ENCODE measurements at regions not wholly inside any gene's neighbourhood (a gene's known extent, or its start where the extent isn't known, plus 50 kb on each side); places are given as distances from the start of the nearest gene placed in this dataset.

DNA sequence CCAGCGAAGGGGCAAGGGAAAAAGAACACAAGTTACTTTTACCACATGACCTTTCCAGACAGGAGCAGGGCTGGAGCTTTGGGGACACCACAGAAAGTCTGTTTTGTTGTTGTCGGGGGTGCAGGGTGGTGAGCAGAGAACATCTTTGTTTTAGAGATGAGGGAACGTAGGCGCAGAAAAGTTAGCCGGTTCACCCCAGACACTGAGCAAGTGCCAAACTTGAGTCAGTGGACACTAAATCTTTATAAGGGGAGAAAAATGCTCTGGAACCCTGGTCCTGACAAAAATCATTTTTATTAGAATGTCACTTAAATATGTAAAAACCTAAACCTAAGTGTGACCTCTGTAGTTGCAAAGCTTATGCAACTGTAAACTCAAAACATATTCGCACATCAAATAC lies 126.4 kb upstream of the GAS1 start:
- H3K23ac ChIP-seq (ENCODE audit: low read length), result no peak overlapping the region
- no peaks in the 10 kb centered on the region for H3K36me3 ChIP-seq (ENCODE audit: control insufficient read depth in 1 of 2, insufficient read depth in 2 of 2, low read length in 2 of 2)
- no peak overlapping the region for H2AK5ac ChIP-seq (ENCODE audit: low read length)
- H4K91ac ChIP-seq (ENCODE audit: low read depth, low read length), result no peak overlapping the region
- no peaks in the 10 kb centered on the region for H3K27me3 ChIP-seq (ENCODE audit: insufficient read depth, low read length)
- H4K12ac ChIP-seq (ENCODE audit: low read depth, low read length), result no peak overlapping the region
- WGBS (ENCODE audit: extremely low coverage, insufficient coverage, insufficient read length), result no CpG with 5 or more reads among the region's 6 CpGs
- no peak overlapping the region for H3K4me2 ChIP-seq (ENCODE audit: low read length)
- no peak for DNase-seq
- no peak overlapping the region for H3K9ac ChIP-seq (ENCODE audit: low read length)
- no peaks in the 10 kb centered on the region for H3K79me2 ChIP-seq (ENCODE audit: control insufficient read depth, insufficient read depth, low read length, poor library complexity)
- no peak overlapping the region for H3K4ac ChIP-seq (ENCODE audit: low read depth, low read length)
- no peak overlapping the region for H3K4me3 ChIP-seq (ENCODE audit: low read depth, low read length)
- H3K14ac ChIP-seq (ENCODE audit: low read length), result no peak overlapping the region
- no peak overlapping the region for H3K27ac ChIP-seq (ENCODE audit: low read depth, low read length)
- H2BK5ac ChIP-seq (ENCODE audit: low read depth, low read length, poor library complexity), result no peak overlapping the region
- no peak overlapping the region for H2BK120ac ChIP-seq (ENCODE audit: insufficient read depth, low read length, poor library complexity)
- no peak overlapping the region for H3K18ac ChIP-seq (ENCODE audit: low read length)
- peaks cover 7% of the 10 kb centered on the region for H3K79me1 ChIP-seq (ENCODE audit: low read length)
- peaks cover 2% of the 10 kb centered on the region for H3K9me3 ChIP-seq (ENCODE audit: insufficient read depth, low read depth, low read length)
- H2BK12ac ChIP-seq (ENCODE audit: low read length), result peak overlapping the region; percentile 17
- H4K8ac ChIP-seq (ENCODE audit: low read depth, low read length), result no peak overlapping the region
- peaks cover 2 to 7% of the 10 kb centered on the region in 2 experiments for H3K4me1 ChIP-seq (ENCODE audit: control insufficient read depth in 1 of 2, insufficient read depth in 2 of 2, low read length in 2 of 2)
- no peak overlapping the region for H2AFZ ChIP-seq (ENCODE audit: insufficient read depth, low read length, poor library complexity)

- H2AFZ ChIP-seq (ENCODE audit: insufficient read depth, low read length, poor library complexity), result no peak overlapping the region
- peaks cover 12% of the 10 kb centered on the region for H3K79me1 ChIP-seq (ENCODE audit: low read length)
- WGBS (ENCODE audit: extremely low coverage, insufficient coverage, insufficient read length), result no CpG with 5 or more reads among the region's 3 CpGs
These were observed 128.2 kb upstream of the GAS1 start for GRCh38 chr9:87075537-87075936.

GRCh38 chr9:87076825-87077224 lies 129.5 kb upstream of the GAS1 start:
- H3K79me2 ChIP-seq (ENCODE audit: control insufficient read depth, insufficient read depth, low read length, poor library complexity), result no peaks in the 10 kb centered on the region
- no peaks in the 10 kb centered on the region for H3K27me3 ChIP-seq (ENCODE audit: insufficient read depth, low read length)
- no peak overlapping the region for H3K23ac ChIP-seq (ENCODE audit: low read length)
- no CpG with 5 or more reads among the region's 2 CpGs for WGBS (ENCODE audit: extremely low coverage, insufficient coverage, insufficient read length)
- no peak overlapping the region for H2BK5ac ChIP-seq (ENCODE audit: low read depth, low read length, poor library complexity)
- peaks cover 2 to 11% of the 10 kb centered on the region in 2 experiments for H3K4me1 ChIP-seq (ENCODE audit: control insufficient read depth in 1 of 2, insufficient read depth in 2 of 2, low read length in 2 of 2)
- H2BK12ac ChIP-seq (ENCODE audit: low read length), result no peak overlapping the region
- no peak overlapping the region for H4K91ac ChIP-seq (ENCODE audit: low read depth, low read length)
- no peak overlapping the region for H2AFZ ChIP-seq (ENCODE audit: insufficient read depth, low read length, poor library complexity)
- peaks cover 16% of the 10 kb centered on the region for H3K79me1 ChIP-seq (ENCODE audit: low read length)
- no peak overlapping the region for H3K4me3 ChIP-seq (ENCODE audit: low read depth, low read length)
- H3K14ac ChIP-seq (ENCODE audit: low read length), result no peak overlapping the region
- no peaks in the 10 kb centered on the region for H3K36me3 ChIP-seq (ENCODE audit: control insufficient read depth in 1 of 2, insufficient read depth in 2 of 2, low read length in 2 of 2)
- H3K9me3 ChIP-seq (ENCODE audit: insufficient read depth, low read depth, low read length), result peaks cover 4% of the 10 kb centered on the region
- H3K4me2 ChIP-seq (ENCODE audit: low read length), result no peak overlapping the region
- no peak overlapping the region for H3K9ac ChIP-seq (ENCODE audit: low read length)
- peak in 1 of 2 donors; percentile 4 for DNase-seq
- H3K27ac ChIP-seq (ENCODE audit: low read depth, low read length), result no peak overlapping the region
- no peak overlapping the region for H3K4ac ChIP-seq (ENCODE audit: low read depth, low read length)
- no peak overlapping the region for H2BK120ac ChIP-seq (ENCODE audit: insufficient read depth, low read length, poor library complexity)
- no peak overlapping the region for H4K12ac ChIP-seq (ENCODE audit: low read depth, low read length)
- no peak overlapping the region for H3K18ac ChIP-seq (ENCODE audit: low read length)
- H2AK5ac ChIP-seq (ENCODE audit: low read length), result no peak overlapping the region
- H4K8ac ChIP-seq (ENCODE audit: low read depth, low read length), result no peak overlapping the region

More at GRCh38 chr9:87075537-87075936, 128.2 kb upstream of the GAS1 start:
- Histone ChIP-seq H2AK5ac (ENCODE audit: low read length) (no peak overlapping the region), H3K4ac (ENCODE audit: low read depth, low read length) (no peak overlapping the region), H3K4me3 (ENCODE audit: low read depth, low read length) (no peak overlapping the region), H4K91ac (ENCODE audit: low read depth, low read length) (no peak overlapping the region), H3K9ac (ENCODE audit: low read length) (no peak overlapping the region), H3K18ac (ENCODE audit: low read length) (no peak overlapping the region), H3K27ac (ENCODE audit: low read depth, low read length) (no peak overlapping the region), H2BK12ac (ENCODE audit: low read length) (no peak overlapping the region), H3K27me3 (ENCODE audit: insufficient read depth, low read length) (no peaks in the 10 kb centered on the region), H3K4me1 (ENCODE audit: control insufficient read depth in 1 of 2, insufficient read depth in 2 of 2, low read length in 2 of 2) (peaks cover 2 to 7% of the 10 kb centered on the region in 2 experiments), H4K8ac (ENCODE audit: low read depth, low read length) (no peak overlapping the region), H3K9me3 (ENCODE audit: insufficient read depth, low read depth, low read length) (peaks cover 4% of the 10 kb centered on the region), H3K23ac (ENCODE audit: low read length) (no peak overlapping the region), H3K4me2 (ENCODE audit: low read length) (no peak overlapping the region), H3K14ac (ENCODE audit: low read length) (no peak overlapping the region), H3K79me2 (ENCODE audit: control insufficient read depth, insufficient read depth, low read length, poor library complexity) (no peaks in the 10 kb centered on the region), H2BK120ac (ENCODE audit: insufficient read depth, low read length, poor library complexity) (no peak overlapping the region), H3K36me3 (ENCODE audit: control insufficient read depth in 1 of 2, insufficient read depth in 2 of 2, low read length in 2 of 2) (no peaks in the 10 kb centered on the region), H2BK5ac (ENCODE audit: low read depth, low read length, poor library complexity) (no peak overlapping the region), H4K12ac (ENCODE audit: low read depth, low read length) (no peak overlapping the region)
- DNase-seq, result no peak

GRCh38 chr9:87077986-87078385 lies 130.7 kb upstream of the GAS1 start:
- H3K36me3 ChIP-seq (ENCODE audit: control insufficient read depth in 1 of 2, insufficient read depth in 2 of 2, low read length in 2 of 2), result no peaks in the 10 kb centered on the region
- no peak overlapping the region for H3K18ac ChIP-seq (ENCODE audit: low read length)
- H3K27me3 ChIP-seq (ENCODE audit: insufficient read depth, low read length), result no peaks in the 10 kb centered on the region
- no peak overlapping the region for H3K4me2 ChIP-seq (ENCODE audit: low read length)
- H3K4me3 ChIP-seq (ENCODE audit: low read depth, low read length), result no peak overlapping the region
- H3K79me1 ChIP-seq (ENCODE audit: low read length), result peaks cover 21% of the 10 kb centered on the region
- H3K9me3 ChIP-seq (ENCODE audit: insufficient read depth, low read depth, low read length), result peaks cover 4% of the 10 kb centered on the region
- no peak overlapping the region for H3K14ac ChIP-seq (ENCODE audit: low read length)
- H2AFZ ChIP-seq (ENCODE audit: insufficient read depth, low read length, poor library complexity), result no peak overlapping the region
- H3K79me2 ChIP-seq (ENCODE audit: control insufficient read depth, insufficient read depth, low read length, poor library complexity), result no peaks in the 10 kb centered on the region
- no peak overlapping the region for H3K4ac ChIP-seq (ENCODE audit: low read depth, low read length)
- no peak overlapping the region for H2AK5ac ChIP-seq (ENCODE audit: low read length)
- no CpG with 5 or more reads among the region's 3 CpGs for WGBS (ENCODE audit: extremely low coverage, insufficient coverage, insufficient read length)
- peak overlapping the region; percentile 72 for H2BK120ac ChIP-seq (ENCODE audit: insufficient read depth, low read length, poor library complexity)
- H4K12ac ChIP-seq (ENCODE audit: low read depth, low read length), result no peak overlapping the region
- H3K9ac ChIP-seq (ENCODE audit: low read length), result no peak overlapping the region
- peak overlapping the region; percentile 37 for H2BK12ac ChIP-seq (ENCODE audit: low read length)
- H4K91ac ChIP-seq (ENCODE audit: low read depth, low read length), result peak overlapping the region; percentile 45
- H3K23ac ChIP-seq (ENCODE audit: low read length), result no peak overlapping the region
- no peak overlapping the region for H4K8ac ChIP-seq (ENCODE audit: low read depth, low read length)
- peak overlapping the region; percentile 21 for H2BK5ac ChIP-seq (ENCODE audit: low read depth, low read length, poor library complexity)
- peak; percentile 51 to 78 for DNase-seq
- H3K4me1 ChIP-seq (ENCODE audit: control insufficient read depth in 1 of 2, insufficient read depth in 2 of 2, low read length in 2 of 2), result peaks cover 2 to 13% of the 10 kb centered on the region in 2 experiments
- no peak overlapping the region for H3K27ac ChIP-seq (ENCODE audit: low read depth, low read length)
